ENCODE measurements at regions not wholly inside any gene's neighbourhood (a gene's known extent, or its start where the extent isn't known, plus 50 kb on each side); places are given as distances from the start of the nearest gene placed in this dataset.

- TF ChIP-seq HMGXB4 (CRISPR knock-in tag; IDR thresholded peaks at IDR 0.05) (no peak), CTCF (IDR thresholded peaks at IDR 0.05) (no peak), STAT6 (CRISPR knock-in tag; conservative IDR thresholded peaks at IDR 0.05; ENCODE audit: low read depth) (no peak), MAX (CRISPR knock-in tag; IDR thresholded peaks at IDR 0.05) (no peak), E2F1 (CRISPR knock-in tag; IDR thresholded peaks at IDR 0.05) (no peak), JUN (CRISPR knock-in tag; IDR thresholded peaks at IDR 0.05) (no peak), NFYB (CRISPR knock-in tag; conservative IDR thresholded peaks at IDR 0.05; ENCODE audit: low read depth) (no peak), SMAD4 (CRISPR knock-in tag; IDR thresholded peaks at IDR 0.05) (no peak), ELF4 (CRISPR knock-in tag; IDR thresholded peaks at IDR 0.05; ENCODE audit: low read depth) (no peak), RELA (CRISPR knock-in tag; IDR thresholded peaks at IDR 0.05; ENCODE audit: borderline replicate concordance) (no peak), FOXK1 (CRISPR knock-in tag; IDR thresholded peaks at IDR 0.05) (no peak)
Measured at GRCh38 chr6:11323666-11324452, 91.4 kb upstream of the NEDD9 start.

Data from WTC11 (cell line).